Muscle of leg (tissue), 3 donors: ENCODE measurements at regions not wholly inside any gene's neighbourhood (a gene's known extent, or its start where the extent isn't known, plus 50 kb on each side); places are given as distances from the start of the nearest gene placed in this dataset.
"Not testable (repeated sequence)": the region's sequence is repeated elsewhere in the genome, so short reads cannot be mapped to it uniquely, and the experiment has no call there.

ENCODE experiments used
- DNase-seq: peaks from one replicate; pipeline ENCODE4 v3.0.0; 2013
- H3K27ac ChIP-seq: one replicate; pipeline ENCODE4 v1.5.1; 2013; ENCODE audit warnings: mild to moderate bottlenecking, low read length, control low read depth
- H3K27me3 ChIP-seq: one replicate; pipeline ENCODE4 v1.6.1; 2013; ENCODE audit warnings: low read length; ENCODE audit not compliant: control insufficient read depth, insufficient read depth
- H3K36me3 ChIP-seq: one replicate; pipeline ENCODE4 v1.6.1; 2013; ENCODE audit warnings: low read length; ENCODE audit not compliant: control insufficient read depth, insufficient read depth
- H3K4me1 ChIP-seq: one replicate; pipeline ENCODE4 v1.6.1; 2013; ENCODE audit warnings: low read length; ENCODE audit not compliant: control insufficient read depth, insufficient read depth
- H3K4me3 ChIP-seq: one replicate; pipeline ENCODE4 v1.5.1; 2013; ENCODE audit warnings: low read length, control low read depth
- H3K9me3 ChIP-seq: replicated peaks from 2 replicates; pipeline ENCODE4 v1.6.1; 2013; ENCODE audit warnings: low read depth, low read length; ENCODE audit not compliant: control insufficient read depth
- WGBS: methylation state at CpG from one replicate; pipeline ENCODE4 v1.1.5; 2013; ENCODE audit warnings: missing lambda C conversion rate; ENCODE audit not compliant: insufficient coverage; 5-methylcytosine and 5-hydroxymethylcytosine counted together

GRCh38 chr4:187000281-187000680 lies 276.6 kb upstream of the FAT1 start:
- Histone ChIP-seq H3K9me3 (no peaks in the 10 kb centered on the region), H3K36me3 (no peaks in the 10 kb centered on the region), H3K27me3 (no peaks in the 10 kb centered on the region), H3K27ac (no peak overlapping the region), H3K4me3 (no peak overlapping the region), H3K4me1 (no peaks in the 10 kb centered on the region)
- WGBS, result 60% methylated on average over 1 of the region's 2 CpGs
- no peak for DNase-seq

- not testable (repeated sequence) for DNase-seq, H3K36me3 ChIP-seq, H3K4me3 ChIP-seq, H3K27me3 ChIP-seq, H3K9me3 ChIP-seq, H3K27ac ChIP-seq, H3K4me1 ChIP-seq
- WGBS, result 93% methylated on average over 2 of the region's 6 CpGs
Measured at GRCh38 chr4:187002133-187002532, 278.5 kb upstream of the FAT1 start.

GRCh38 chr4:187004628-187005027 lies 281.0 kb upstream of the FAT1 start:
- DNase-seq, result no peak
- H3K27me3 ChIP-seq, result no peaks in the 10 kb centered on the region
- no peaks in the 10 kb centered on the region for H3K36me3 ChIP-seq
- H3K9me3 ChIP-seq, result no peaks in the 10 kb centered on the region
- no peak overlapping the region for H3K27ac ChIP-seq
- no peak overlapping the region for H3K4me3 ChIP-seq
- 86% methylated on average over 1 of the region's 2 CpGs for WGBS
- no peaks in the 10 kb centered on the region for H3K4me1 ChIP-seq

- Histone ChIP-seq H3K27ac (no peak overlapping the region), H3K36me3 (no peaks in the 10 kb centered on the region), H3K4me1 (no peaks in the 10 kb centered on the region), H3K9me3 (no peaks in the 10 kb centered on the region), H3K27me3 (no peaks in the 10 kb centered on the region), H3K4me3 (no peak overlapping the region)
- WGBS, result no CpG with 5 or more reads among the region's 3 CpGs
- no peak for DNase-seq
Measured at GRCh38 chr4:187006189-187006618, 282.5 kb upstream of the FAT1 start.

GRCh38 chr4:187010052-187010451 lies 286.4 kb upstream of the FAT1 start:
- no CpG with 5 or more reads among the region's 3 CpGs for WGBS
- Histone ChIP-seq H3K27me3 (no peaks in the 10 kb centered on the region), H3K27ac (no peak overlapping the region), H3K36me3 (no peaks in the 10 kb centered on the region), H3K4me1 (no peaks in the 10 kb centered on the region), H3K9me3 (no peaks in the 10 kb centered on the region), H3K4me3 (no peak overlapping the region)
- no peak for DNase-seq

- Histone ChIP-seq H3K4me1 (no peaks in the 10 kb centered on the region), H3K27ac (no peak overlapping the region), H3K36me3 (no peaks in the 10 kb centered on the region), H3K4me3 (no peak overlapping the region), H3K27me3 (no peaks in the 10 kb centered on the region), H3K9me3 (no peaks in the 10 kb centered on the region)
- no CpG with 5 or more reads among the region's 3 CpGs for WGBS
- no peak for DNase-seq
Measured at GRCh38 chr4:187016101-187016500, 292.4 kb upstream of the FAT1 start.

GRCh38 chr4:187017147-187017546 lies 293.5 kb upstream of the FAT1 start:
- H3K9me3 ChIP-seq, result no peaks in the 10 kb centered on the region
- no peaks in the 10 kb centered on the region for H3K27me3 ChIP-seq
- no peaks in the 10 kb centered on the region for H3K4me1 ChIP-seq
- H3K27ac ChIP-seq, result no peak overlapping the region
- WGBS, result 67% methylated on average over 1 of the region's 3 CpGs
- H3K4me3 ChIP-seq, result no peak overlapping the region
- DNase-seq, result no peak
- H3K36me3 ChIP-seq, result no peaks in the 10 kb centered on the region

- Histone ChIP-seq H3K36me3 (no peaks in the 10 kb centered on the region), H3K9me3 (no peaks in the 10 kb centered on the region), H3K27me3 (no peaks in the 10 kb centered on the region), H3K27ac (no peak overlapping the region), H3K4me3 (no peak overlapping the region), H3K4me1 (no peaks in the 10 kb centered on the region)
- WGBS, result 70% methylated on average over 7 of the region's 8 CpGs
- DNase-seq, result no peak
Measured at GRCh38 chr4:187019896-187020295, 296.2 kb upstream of the FAT1 start.

GRCh38 chr4:187020676-187021075 lies 297.0 kb upstream of the FAT1 start:
- H3K36me3 ChIP-seq, result no peaks in the 10 kb centered on the region
- no peaks in the 10 kb centered on the region for H3K27me3 ChIP-seq
- no CpG with 5 or more reads among the region's 2 CpGs for WGBS

GRCh38 chr4:187021436-187022205 lies 298.0 kb upstream of the FAT1 start:
- no peak overlapping the region for H3K27ac ChIP-seq
- H3K4me3 ChIP-seq, result no peak overlapping the region
- H3K9me3 ChIP-seq, result no peaks in the 10 kb centered on the region
- no peaks in the 10 kb centered on the region for H3K27me3 ChIP-seq
- H3K4me1 ChIP-seq, result no peaks in the 10 kb centered on the region
- WGBS, result no CpG with 5 or more reads among the region's 6 CpGs
- DNase-seq, result no peak
- H3K36me3 ChIP-seq, result no peaks in the 10 kb centered on the region

More at GRCh38 chr4:187020676-187021075, 297.0 kb upstream of the FAT1 start:
- no peak overlapping the region for H3K27ac ChIP-seq
- DNase-seq, result no peak
- no peaks in the 10 kb centered on the region for H3K9me3 ChIP-seq
- no peaks in the 10 kb centered on the region for H3K4me1 ChIP-seq
- H3K4me3 ChIP-seq, result no peak overlapping the region

GRCh38 chr4:187027272-187027671 lies 303.6 kb upstream of the FAT1 start:
- 0% methylated on average over 1 of the region's 6 CpGs for WGBS
- Histone ChIP-seq H3K9me3 (no peaks in the 10 kb centered on the region), H3K27ac (no peak overlapping the region), H3K4me1 (peaks cover 6% of the 10 kb centered on the region), H3K4me3 (no peak overlapping the region), H3K36me3 (no peaks in the 10 kb centered on the region), H3K27me3 (no peaks in the 10 kb centered on the region)
- DNase-seq, result peak; percentile 76
